ENCODE measurements at regions not wholly inside any gene's neighbourhood (a gene's known extent, or its start where the extent isn't known, plus 50 kb on each side); places are given as distances from the start of the nearest gene placed in this dataset.

- Histone ChIP-seq H3K36me3 (no peaks in the 10 kb centered on the region), H3K27ac (peak overlapping the region; percentile 74 to 88 (median 81)), H3K9me3 (no peaks in the 10 kb centered on the region), H3K4me1 (peaks cover 47 to 66% of the 10 kb centered on the region in 2 donors), H3K4me3 (replicated peaks in 1 of 3) (no peak overlapping the region), H3K27me3 (no peaks in the 10 kb centered on the region)
- WGBS, 2 donors, result 30 to 48% methylated on average over 8 to 13 of the region's 13 CpGs
- intact Hi-C loops (cut with DNase I), result no loop called here
- TF ChIP-seq POLR2A (IDR thresholded peaks at IDR 0.05), result no peak
- TF ChIP-seq CTCF (IDR thresholded peaks at IDR 0.05), result no peak
- DNase-seq, result peak; percentile 76 to 77
These were observed 201.4 kb upstream of the CIBAR2 start for GRCh38 chr16:85313526-85314301.

GRCh38 chr16:85314512-85314971 lies 202.3 kb upstream of the CIBAR2 start:
- H3K4me1 ChIP-seq, result peaks cover 39 to 58% of the 10 kb centered on the region in 2 donors
- TF ChIP-seq POLR2A (IDR thresholded peaks at IDR 0.05) (no peak), CTCF (IDR thresholded peaks at IDR 0.05) (no peak)
- intact Hi-C loops (cut with DNase I), result no loop called here
- H3K4me3 ChIP-seq (replicated peaks in 1 of 3), result no peak overlapping the region
- no peaks in the 10 kb centered on the region for H3K36me3 ChIP-seq
- 77 to 85% methylated on average over 11 of the region's 11 CpGs for WGBS, 2 donors
- H3K27ac ChIP-seq, result no peak overlapping the region
- no peak for DNase-seq
- no peaks in the 10 kb centered on the region for H3K27me3 ChIP-seq
- no peaks in the 10 kb centered on the region for H3K9me3 ChIP-seq

GRCh38 chr16:85315866-85316265 lies 203.6 kb upstream of the CIBAR2 start:
- TF ChIP-seq POLR2A (IDR thresholded peaks at IDR 0.05) (no peak), CTCF (IDR thresholded peaks at IDR 0.05) (no peak)
- Histone ChIP-seq H3K9me3 (no peaks in the 10 kb centered on the region), H3K36me3 (no peaks in the 10 kb centered on the region), H3K4me1 (peaks cover 27 to 48% of the 10 kb centered on the region in 2 donors), H3K4me3 (replicated peaks in 1 of 3) (no peak overlapping the region), H3K27ac (no peak overlapping the region), H3K27me3 (no peaks in the 10 kb centered on the region)
- no peak for DNase-seq
- WGBS, 2 donors, result 92 to 93% methylated on average over 14 of the region's 14 CpGs
- intact Hi-C loops (cut with DNase I), result no loop called here

GRCh38 chr16:85316321-85316919 lies 204.1 kb upstream of the CIBAR2 start:
- intact Hi-C loops (cut with DNase I), result no loop called here
- TF ChIP-seq POLR2A (IDR thresholded peaks at IDR 0.05) (no peak), CTCF (IDR thresholded peaks at IDR 0.05) (peak; percentile 68 to 82 (median 76))
- WGBS, 2 donors, result 50 to 61% methylated on average over 16 to 18 of the region's 19 CpGs

GRCh38 chr16:85316944-85317343 lies 204.7 kb upstream of the CIBAR2 start:
- H3K27ac ChIP-seq, result no peak overlapping the region
- no peaks in the 10 kb centered on the region for H3K36me3 ChIP-seq
- DNase-seq, result no peak
- H3K9me3 ChIP-seq, result no peaks in the 10 kb centered on the region
- no peak for TF ChIP-seq CTCF (IDR thresholded peaks at IDR 0.05)
- TF ChIP-seq POLR2A (IDR thresholded peaks at IDR 0.05), result no peak
- no peak overlapping the region for H3K4me3 ChIP-seq (replicated peaks in 1 of 3)
- peaks cover 32 to 48% of the 10 kb centered on the region in 2 donors for H3K4me1 ChIP-seq
- no peaks in the 10 kb centered on the region for H3K27me3 ChIP-seq
- intact Hi-C loops (cut with DNase I), result no loop called here
- 83 to 86% methylated on average over 6 to 9 of the region's 9 CpGs for WGBS, 2 donors

More at GRCh38 chr16:85316321-85316919, 204.1 kb upstream of the CIBAR2 start:
- Histone ChIP-seq H3K36me3 (no peaks in the 10 kb centered on the region), H3K4me3 (replicated peaks in 1 of 3) (no peak overlapping the region), H3K4me1 (peaks cover 27 to 48% of the 10 kb centered on the region in 2 donors), H3K9me3 (no peaks in the 10 kb centered on the region), H3K27ac (no peak overlapping the region), H3K27me3 (no peaks in the 10 kb centered on the region)
- peak; percentile 62 to 67 for DNase-seq

All from thyroid gland (tissue), 4 donors.